ENCODE measurements at regions not wholly inside any gene's neighbourhood (a gene's known extent, or its start where the extent isn't known, plus 50 kb on each side); places are given as distances from the start of the nearest gene placed in this dataset.
"Not testable (repeated sequence)": the region's sequence is repeated elsewhere in the genome, so short reads cannot be mapped to it uniquely, and the experiment has no call there.

- Mint-ChIP-seq H3K27me3 (peaks cover 41% of the 10 kb centered on the region), H3K9me3 (no peaks in the 10 kb centered on the region), H3K4me1 (ENCODE audit: low read depth) (no peaks in the 10 kb centered on the region), H3K27ac (no peak overlapping the region), H3K36me3 (ENCODE audit: low read depth) (no peaks in the 10 kb centered on the region), H3K4me3 (no peak overlapping the region)
- no peak for TF ChIP-seq CTCF (IDR thresholded peaks at IDR 0.05)
- Histone ChIP-seq H3K27me3 (ENCODE audit: control insufficient read depth in 1 of 2, insufficient read depth in 2 of 2, low read length in 2 of 2) (peaks cover 6 to 11% of the 10 kb centered on the region in 2 experiments), H3K9me3 (ENCODE audit: control insufficient read depth in 1 of 2, insufficient read depth in 1 of 2, low read length in 2 of 2) (no peaks in the 10 kb centered on the region), H3K4me3 (ENCODE audit: low read length) (no peak overlapping the region), H3K27ac (ENCODE audit: low read depth in 1 of 2, low read length in 2 of 2) (no peak overlapping the region), H3K36me3 (ENCODE audit: insufficient read depth, low read length) (no peaks in the 10 kb centered on the region), H3K4me1 (ENCODE audit: insufficient read depth, low read length) (peaks cover 6% of the 10 kb centered on the region)
- ATAC-seq (ENCODE audit: poor library complexity) (no peak), DNase-seq (no peak)
- intact Hi-C loops (cut with DNase I, micrococcal nuclease), result no loop called here
- POLR2A ChIA-PET, result no interaction called here
- CTCF ChIA-PET, result no interaction called here
Observed at GRCh38 chr20:51125105-51125504, 102.2 kb upstream of the KCNG1 start.

- H3K36me3 ChIP-seq (ENCODE audit: insufficient read depth, low read length); ATAC-seq (ENCODE audit: poor library complexity); H3K4me1 Mint-ChIP-seq (ENCODE audit: low read depth); H3K36me3 Mint-ChIP-seq (ENCODE audit: low read depth); H3K9me3 ChIP-seq (ENCODE audit: control insufficient read depth in 1 of 2, insufficient read depth in 1 of 2, low read length in 2 of 2); H3K4me3 Mint-ChIP-seq; H3K9me3 Mint-ChIP-seq; H3K4me1 ChIP-seq (ENCODE audit: insufficient read depth, low read length); H3K4me3 ChIP-seq (ENCODE audit: low read length); DNase-seq; H3K27ac Mint-ChIP-seq; H3K27ac ChIP-seq (ENCODE audit: low read depth in 1 of 2, low read length in 2 of 2); intact Hi-C loops (cut with DNase I, micrococcal nuclease); POLR2A ChIA-PET: not testable (repeated sequence)
- H3K27me3 Mint-ChIP-seq, result peaks cover 51% of the 10 kb centered on the region
- CTCF ChIA-PET, result interaction anchor here (0.7 kb wide), 1 partner anchor 577 kb away, joined by 3 read pairs; no protein-coding TSS in a partner anchor
- H3K27me3 ChIP-seq (ENCODE audit: control insufficient read depth in 1 of 2, insufficient read depth in 2 of 2, low read length in 2 of 2), result peaks cover 6 to 17% of the 10 kb centered on the region in 2 experiments
Observed at GRCh38 chr20:51123887-51124286, 101.0 kb upstream of the KCNG1 start.

GRCh38 chr20:51122931-51123658, 100.2 kb upstream of the KCNG1 start:
- no peak overlapping the region for H3K27ac ChIP-seq (ENCODE audit: low read depth in 1 of 2, low read length in 2 of 2)
- H3K4me1 ChIP-seq (ENCODE audit: insufficient read depth, low read length), result no peaks in the 10 kb centered on the region
- H3K9me3 ChIP-seq (ENCODE audit: control insufficient read depth in 1 of 2, insufficient read depth in 1 of 2, low read length in 2 of 2), result no peaks in the 10 kb centered on the region
- no peak overlapping the region for H3K4me3 Mint-ChIP-seq
- H3K9me3 Mint-ChIP-seq, result no peaks in the 10 kb centered on the region
- TF ChIP-seq CTCF (IDR thresholded peaks at IDR 0.05), result no peak
- no peak for DNase-seq
- H3K27ac Mint-ChIP-seq, result no peak overlapping the region
- intact Hi-C loops (cut with DNase I, micrococcal nuclease), result no loop called here
- no peaks in the 10 kb centered on the region for H3K4me1 Mint-ChIP-seq (ENCODE audit: low read depth)
- peaks cover 55% of the 10 kb centered on the region for H3K27me3 Mint-ChIP-seq
- no peak for ATAC-seq (ENCODE audit: poor library complexity)
- POLR2A ChIA-PET, result no interaction called here
- peaks cover 11 to 17% of the 10 kb centered on the region in 2 experiments for H3K27me3 ChIP-seq (ENCODE audit: control insufficient read depth in 1 of 2, insufficient read depth in 2 of 2, low read length in 2 of 2)
- CTCF ChIA-PET, result no interaction called here
- H3K36me3 ChIP-seq (ENCODE audit: insufficient read depth, low read length), result no peaks in the 10 kb centered on the region
- no peaks in the 10 kb centered on the region for H3K36me3 Mint-ChIP-seq (ENCODE audit: low read depth)
- H3K4me3 ChIP-seq (ENCODE audit: low read length), result no peak overlapping the region

- no peaks in the 10 kb centered on the region for H3K9me3 ChIP-seq (ENCODE audit: control insufficient read depth in 1 of 2, insufficient read depth in 1 of 2, low read length in 2 of 2)
- ATAC-seq (ENCODE audit: poor library complexity) (no peak), DNase-seq (no peak)
- no peaks in the 10 kb centered on the region for H3K36me3 ChIP-seq (ENCODE audit: insufficient read depth, low read length)
- POLR2A ChIA-PET, result no interaction called here
- H3K27me3 ChIP-seq (ENCODE audit: control insufficient read depth in 1 of 2, insufficient read depth in 2 of 2, low read length in 2 of 2), result peaks cover 13 to 17% of the 10 kb centered on the region in 2 experiments
- Mint-ChIP-seq H3K27me3 (peaks cover 49% of the 10 kb centered on the region), H3K36me3 (ENCODE audit: low read depth) (no peaks in the 10 kb centered on the region), H3K27ac (no peak overlapping the region), H3K4me3 (no peak overlapping the region), H3K4me1 (ENCODE audit: low read depth) (no peaks in the 10 kb centered on the region), H3K9me3 (no peaks in the 10 kb centered on the region)
- TF ChIP-seq CTCF (IDR thresholded peaks at IDR 0.05), result no peak
- no peaks in the 10 kb centered on the region for H3K4me1 ChIP-seq (ENCODE audit: insufficient read depth, low read length)
- H3K27ac ChIP-seq (ENCODE audit: low read depth in 1 of 2, low read length in 2 of 2), result no peak overlapping the region
- intact Hi-C loops (cut with DNase I, micrococcal nuclease), result no loop called here
- CTCF ChIA-PET, result no interaction called here
- H3K4me3 ChIP-seq (ENCODE audit: low read length), result no peak overlapping the region
Observed at GRCh38 chr20:51121901-51122412, 99.0 kb upstream of the KCNG1 start.
